Amniotic stem cell (primary cell): ENCODE measurements at regions not wholly inside any gene's neighbourhood (a gene's known extent, or its start where the extent isn't known, plus 50 kb on each side); places are given as distances from the start of the nearest gene placed in this dataset.
A peak's percentile ranks its signal among the peaks of the same experiment; 100 is the strongest.

ENCODE experiments used
- DNase-seq: peaks from one replicate; lab custom pipeline; 2025; lab: John Stamatoyannopoulos, UW

DNA sequence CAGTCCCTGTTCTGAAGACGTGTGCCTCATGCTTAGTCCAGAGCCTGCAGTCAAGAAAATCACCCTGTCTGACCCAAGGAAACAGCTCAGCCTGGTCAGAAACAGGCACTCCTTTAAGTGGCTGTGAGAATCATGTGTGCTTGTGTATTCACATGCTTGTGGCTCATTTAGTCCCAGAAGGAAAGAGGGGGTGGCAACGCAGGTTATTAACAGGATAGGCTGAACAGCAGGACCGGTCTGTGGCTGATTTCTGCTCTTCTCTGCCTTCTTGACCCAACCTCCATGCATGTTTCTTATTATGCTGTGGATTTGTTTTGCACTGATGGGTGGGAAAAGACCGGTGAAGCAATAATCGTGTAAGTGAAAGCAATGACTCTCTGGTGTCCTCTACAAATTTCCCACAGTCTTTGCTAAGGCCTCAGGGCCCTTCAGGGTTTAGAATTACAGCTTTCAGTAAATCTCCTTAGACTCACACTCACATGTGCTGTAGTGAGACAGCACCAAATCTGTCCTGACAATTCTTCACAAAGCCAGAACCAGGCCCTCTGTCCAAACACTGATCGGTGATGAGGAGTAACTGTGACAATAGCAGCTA is 288.1 kb downstream of the ETS1 start:
- DNase-seq = peak; percentile 42

- no peak for DNase-seq
Measured at GRCh38 chr11:128298271-128298670, 289.1 kb downstream of the ETS1 start.

- no peak for DNase-seq
Measured at GRCh38 chr11:128297805-128298204, 289.6 kb downstream of the ETS1 start.

- no peak for DNase-seq
Measured at GRCh38 chr11:128297091-128297651, 290.2 kb downstream of the ETS1 start.

GRCh38 chr11:128294671-128295050 is 292.7 kb downstream of the ETS1 start:
- no peak for DNase-seq

GRCh38 chr11:128294001-128294670 is 293.2 kb downstream of the ETS1 start:
- no peak for DNase-seq

DNA sequence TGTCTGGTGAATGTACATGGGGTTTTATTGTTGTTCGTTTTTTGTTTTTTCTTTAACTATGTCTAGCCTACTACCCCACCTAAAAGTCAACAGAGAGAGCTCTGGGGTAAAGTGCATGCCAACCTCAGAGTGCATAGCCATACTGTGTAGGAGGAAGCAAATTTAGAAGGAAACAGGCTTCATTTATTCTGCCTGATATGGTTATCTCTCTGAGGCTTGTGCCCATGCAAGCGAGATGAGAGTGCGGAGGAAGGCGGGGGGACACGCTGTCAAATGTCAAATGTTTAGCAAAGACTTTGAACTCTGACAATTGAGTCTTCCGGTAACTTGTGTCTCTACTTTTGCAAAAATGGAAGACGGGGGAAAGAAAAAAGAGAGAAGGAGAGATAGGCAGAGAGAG is 295.5 kb downstream of the ETS1 start:
- DNase-seq = no peak

DNA sequence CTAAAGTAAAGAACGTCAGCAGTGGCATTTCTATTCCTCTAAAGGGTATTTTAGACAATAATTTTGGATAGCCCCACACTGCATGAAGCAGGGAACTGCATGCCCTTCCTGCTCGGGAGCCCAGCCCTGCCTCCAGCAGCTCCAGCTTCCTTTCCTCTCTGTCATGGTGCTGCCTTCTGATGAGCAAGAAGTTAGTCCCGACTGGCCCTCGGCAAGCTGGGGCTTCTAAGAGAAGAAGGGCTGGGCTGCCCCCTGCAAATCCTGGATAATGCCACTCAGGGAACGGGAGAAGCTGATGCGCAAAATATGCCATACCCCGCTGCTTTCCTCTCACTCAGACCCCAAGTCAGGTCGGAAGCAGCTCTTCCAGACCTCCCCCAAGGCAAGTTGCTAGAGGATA is 296.4 kb downstream of the ETS1 start:
- DNase-seq = no peak

- DNase-seq = peak; percentile 39
Measured at GRCh38 chr11:128290106-128290840, 297.1 kb downstream of the ETS1 start.

GRCh38 chr11:128289048-128289447 is 298.3 kb downstream of the ETS1 start:
- no peak for DNase-seq

DNA sequence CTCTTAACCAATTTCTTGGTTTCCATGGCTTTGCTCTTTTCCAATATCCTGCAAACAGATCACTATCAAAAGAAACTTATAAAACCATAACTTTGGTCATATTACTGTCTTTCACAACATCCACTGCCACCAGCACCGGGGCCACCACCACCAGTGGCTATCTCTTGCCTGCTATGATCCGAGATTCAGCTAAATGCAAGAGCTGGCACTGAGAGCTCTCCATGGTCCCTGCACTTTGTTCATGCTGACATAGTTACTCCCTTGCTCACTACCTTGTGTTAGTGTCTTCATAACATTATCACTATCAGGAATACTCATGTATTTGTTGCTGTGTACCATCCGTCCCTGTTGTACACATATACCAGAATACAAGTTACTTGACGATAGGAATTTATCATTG is 299.0 kb downstream of the ETS1 start:
- no peak for DNase-seq

GRCh38 chr11:128285321-128285720 is 302.0 kb downstream of the ETS1 start:
- no peak for DNase-seq

GRCh38 chr11:128284634-128285033 is 302.7 kb downstream of the ETS1 start:
- DNase-seq = no peak

GRCh38 chr11:128283451-128283850 is 303.9 kb downstream of the ETS1 start:
- no peak for DNase-seq

GRCh38 chr11:128282053-128282452 is 305.3 kb downstream of the ETS1 start:
- no peak for DNase-seq

DNA sequence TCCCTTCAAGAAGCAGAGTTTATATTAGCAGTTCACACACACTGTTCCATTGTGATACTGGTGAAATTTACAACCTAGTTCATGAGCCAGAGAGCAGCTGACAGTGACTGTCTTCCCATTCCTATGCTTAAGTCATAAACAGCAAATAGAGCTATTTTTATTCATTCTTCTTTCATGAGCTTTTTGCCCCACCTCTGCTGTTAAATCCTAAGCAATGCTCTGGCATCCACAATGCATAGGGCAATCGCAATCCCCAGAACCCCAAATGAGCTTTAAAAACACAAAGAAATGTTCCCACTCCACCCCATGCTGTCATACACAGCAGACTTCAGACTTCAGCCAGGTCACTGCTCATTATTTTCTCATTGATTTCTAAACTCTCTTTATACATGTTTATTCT is 307.5 kb downstream of the ETS1 start:
- DNase-seq = no peak

DNA sequence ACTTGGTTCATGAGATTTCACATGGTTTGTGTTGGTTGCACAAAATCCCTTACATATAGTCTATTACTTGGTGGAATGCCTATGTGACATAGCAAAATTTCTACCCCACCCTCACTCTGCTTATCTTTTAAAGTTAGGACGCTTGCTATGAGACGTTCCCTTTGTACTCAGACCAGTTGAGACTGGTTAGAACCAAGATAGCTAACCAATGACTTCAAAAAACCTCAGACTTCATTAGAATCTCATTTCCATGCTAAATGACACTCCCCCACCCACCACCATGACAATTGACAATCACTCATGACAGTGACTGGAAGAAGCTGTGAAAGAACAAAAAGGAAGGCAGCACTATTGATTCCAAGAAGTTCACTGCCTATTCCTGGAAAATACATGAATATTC is 313.6 kb downstream of the ETS1 start:
- DNase-seq = no peak

GRCh38 chr11:128271401-128271800 is 316.0 kb downstream of the ETS1 start:
- no peak for DNase-seq

GRCh38 chr11:128269466-128269865 is 317.9 kb downstream of the ETS1 start:
- no peak for DNase-seq

DNA sequence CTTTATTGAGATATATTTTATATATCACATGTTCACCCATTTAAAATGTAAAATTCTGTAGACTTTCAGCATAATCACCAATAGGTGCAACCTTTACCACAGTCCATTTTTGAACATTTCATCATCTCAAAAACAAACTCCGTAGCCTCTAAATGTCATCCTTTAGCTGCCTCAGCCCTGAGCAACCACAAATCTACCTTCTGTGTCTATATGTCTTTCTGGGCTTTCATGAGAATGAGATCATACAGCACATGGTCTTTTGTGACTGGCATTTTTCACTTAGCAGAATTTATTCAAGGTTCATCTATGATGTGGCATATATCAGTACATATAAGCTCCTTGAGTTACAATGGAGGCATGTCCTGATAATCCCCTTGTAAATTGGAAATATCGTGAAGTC is 320.5 kb downstream of the ETS1 start:
- DNase-seq = no peak

DNA sequence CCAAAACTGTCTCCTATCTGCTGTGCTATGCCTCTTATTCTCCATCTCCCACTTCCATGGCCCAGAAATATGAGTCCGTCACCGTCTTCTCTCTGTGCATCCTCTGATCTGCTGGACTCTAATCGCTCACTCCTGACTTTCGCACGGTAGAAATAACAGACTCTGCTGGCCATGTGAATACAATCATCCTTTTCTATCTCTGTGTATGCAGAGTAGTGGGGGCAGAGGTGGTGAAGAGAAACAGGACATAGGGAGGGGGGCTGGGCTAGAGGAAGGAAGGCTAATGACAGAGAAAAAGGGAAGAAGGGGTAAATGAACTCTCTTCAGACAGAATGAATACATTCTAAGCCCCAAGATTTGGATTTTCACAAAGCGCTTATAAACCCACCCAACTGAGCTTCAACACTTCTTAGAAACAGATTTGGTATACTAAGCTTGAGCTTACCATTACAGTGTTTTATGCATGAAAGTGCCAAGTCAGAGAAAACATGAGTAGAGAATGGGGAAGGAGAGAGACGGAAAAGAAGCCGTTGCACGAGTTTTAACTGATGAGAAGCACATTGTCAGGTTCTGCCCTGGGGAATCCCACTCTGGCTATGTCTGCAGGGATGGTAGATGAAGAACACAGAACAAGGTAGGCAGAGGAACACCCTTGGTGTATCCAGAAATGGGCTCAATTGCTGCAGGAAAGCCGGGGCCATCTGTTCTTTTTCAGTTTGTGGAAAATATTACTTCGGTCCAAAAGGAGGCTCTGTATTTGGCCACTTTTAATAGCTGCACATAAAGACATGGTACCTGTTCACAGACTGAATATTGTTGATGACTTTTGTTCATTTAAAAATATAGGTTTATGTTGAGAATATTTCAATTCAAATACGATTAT is 324.7 kb downstream of the ETS1 start:
- DNase-seq = no peak

GRCh38 chr11:128261011-128261421 is 326.3 kb downstream of the ETS1 start:
- DNase-seq = no peak
